ENCODE measurements at regions not wholly inside any gene's neighbourhood (a gene's known extent, or its start where the extent isn't known, plus 50 kb on each side); places are given as distances from the start of the nearest gene placed in this dataset.

DNA sequence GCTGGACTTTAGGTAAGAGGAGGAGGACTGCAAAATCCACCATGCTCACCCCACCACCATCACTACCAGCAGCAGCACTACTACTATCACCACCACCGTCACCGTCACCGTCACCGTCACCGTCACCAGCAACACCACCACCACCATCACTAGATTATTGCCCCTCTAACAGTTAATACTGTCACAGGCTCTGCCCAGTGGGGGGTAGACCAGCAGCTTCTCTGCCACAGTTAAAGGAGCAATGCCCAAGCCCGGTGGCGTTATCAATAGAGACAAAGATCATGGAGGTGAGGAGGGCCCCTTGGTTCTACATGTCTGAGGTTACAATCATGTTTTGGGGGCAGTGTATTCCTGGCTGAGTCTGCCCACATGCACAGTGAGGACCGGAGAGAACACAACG is 184.4 kb upstream of the DYNLRB2 start:
- DNase-seq (ENCODE audit: low read depth), result no peak

DNA sequence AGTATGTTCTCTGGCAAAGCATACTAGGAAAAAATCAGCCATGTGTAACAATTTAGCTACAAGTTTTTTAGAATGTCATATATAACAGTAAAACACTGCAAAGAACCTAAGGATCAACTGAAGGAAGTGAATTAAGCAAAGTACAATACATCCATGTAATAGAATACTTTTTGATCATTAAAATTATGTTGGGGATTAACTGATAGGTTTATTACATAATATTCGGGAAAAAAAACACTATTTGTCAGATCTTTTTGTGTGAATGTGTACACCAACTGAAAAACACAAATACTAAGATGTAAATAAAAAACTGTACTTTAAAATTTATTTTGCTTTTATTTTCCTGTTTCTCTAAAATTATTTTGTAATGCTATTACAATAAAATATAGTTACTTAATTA is 185.5 kb upstream of the DYNLRB2 start:
- DNase-seq (ENCODE audit: low read depth), result no peak

DNA sequence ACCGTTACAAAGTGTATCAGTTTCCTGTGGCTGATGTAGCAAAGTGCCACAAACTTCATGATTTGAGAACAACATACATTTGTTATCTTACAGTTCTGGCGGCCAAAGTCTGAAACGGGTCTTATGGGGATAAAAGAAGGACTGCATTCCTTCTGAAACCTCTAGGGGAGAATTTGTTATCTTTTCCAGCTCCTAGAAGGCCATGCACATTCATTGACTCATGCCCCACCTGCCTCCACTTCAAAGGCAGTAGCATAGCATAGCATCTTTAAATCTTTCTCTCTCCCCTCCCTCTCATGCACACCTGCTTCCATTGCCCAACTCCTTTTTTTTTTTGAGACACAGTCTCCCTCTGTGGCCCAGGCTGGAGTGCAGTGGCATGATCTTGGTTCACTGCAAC is 190.7 kb upstream of the DYNLRB2 start:
- DNase-seq (ENCODE audit: low read depth), result no peak

DNA sequence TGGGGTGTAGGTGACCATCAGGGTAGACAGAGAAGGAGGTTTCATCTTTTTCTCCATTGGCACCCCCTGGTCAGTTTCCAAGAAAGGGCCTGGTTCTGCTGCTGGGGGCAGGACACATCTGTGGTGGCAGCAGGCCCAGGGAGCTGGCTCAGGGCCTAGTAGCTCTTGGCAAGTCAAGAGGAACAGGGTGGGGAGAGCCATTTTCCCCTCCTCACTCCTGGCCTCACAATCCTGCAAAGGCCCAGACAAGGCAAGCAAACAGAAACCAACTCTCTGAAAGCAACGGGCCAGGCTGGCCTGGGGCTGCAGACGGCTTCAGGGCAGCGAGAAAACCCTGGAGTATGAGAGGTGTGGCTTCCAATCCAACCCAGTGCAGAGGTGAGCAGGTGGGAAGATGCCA is 192.9 kb upstream of the DYNLRB2 start:
- DNase-seq (ENCODE audit: low read depth), result no peak

DNA sequence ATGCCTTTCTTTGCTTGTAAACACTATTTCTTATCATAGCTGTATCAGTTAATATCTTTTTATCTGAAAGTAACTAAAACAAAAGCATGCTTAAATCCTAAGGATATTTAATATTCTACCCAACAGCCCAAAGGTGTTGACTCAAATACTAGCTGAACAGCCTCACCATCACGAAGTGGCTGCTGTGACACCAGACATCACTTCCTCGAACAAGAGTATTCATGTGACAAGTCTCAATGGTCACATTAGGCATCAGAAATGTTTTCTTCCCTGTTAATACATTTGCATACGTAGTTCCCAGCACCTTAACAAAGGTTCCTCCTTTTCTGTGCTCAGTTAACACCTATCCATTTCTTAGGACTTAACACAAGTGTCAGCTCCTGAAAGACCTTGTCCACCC is 193.8 kb upstream of the DYNLRB2 start:
- no peak for DNase-seq (ENCODE audit: low read depth)

DNA sequence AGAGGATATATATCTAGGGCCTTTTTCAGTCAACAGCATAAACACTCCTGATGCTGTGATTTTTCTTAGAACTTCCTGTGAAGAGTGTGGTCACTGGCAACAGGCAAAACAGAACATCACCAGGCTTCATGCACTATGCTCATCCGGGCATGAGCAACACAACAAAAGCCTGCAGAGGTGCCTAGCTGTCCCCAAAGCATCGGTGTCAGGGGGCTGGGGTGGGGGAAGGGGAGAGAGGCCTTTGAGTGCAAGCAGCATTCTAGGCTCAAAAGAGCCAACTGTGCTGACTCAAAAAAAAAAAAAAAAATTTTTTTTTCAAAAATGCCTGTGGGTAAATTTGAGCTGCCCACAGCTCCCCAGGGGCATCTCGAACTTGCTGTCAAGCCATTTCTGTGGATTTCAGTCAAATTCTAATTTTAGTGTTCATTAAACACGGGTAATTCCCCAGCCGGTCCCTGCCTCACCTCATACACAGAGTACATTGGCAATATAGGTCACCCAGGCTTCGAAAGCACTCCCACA is 194.6 kb upstream of the DYNLRB2 start:
- DNase-seq (ENCODE audit: low read depth), result no peak

DNA sequence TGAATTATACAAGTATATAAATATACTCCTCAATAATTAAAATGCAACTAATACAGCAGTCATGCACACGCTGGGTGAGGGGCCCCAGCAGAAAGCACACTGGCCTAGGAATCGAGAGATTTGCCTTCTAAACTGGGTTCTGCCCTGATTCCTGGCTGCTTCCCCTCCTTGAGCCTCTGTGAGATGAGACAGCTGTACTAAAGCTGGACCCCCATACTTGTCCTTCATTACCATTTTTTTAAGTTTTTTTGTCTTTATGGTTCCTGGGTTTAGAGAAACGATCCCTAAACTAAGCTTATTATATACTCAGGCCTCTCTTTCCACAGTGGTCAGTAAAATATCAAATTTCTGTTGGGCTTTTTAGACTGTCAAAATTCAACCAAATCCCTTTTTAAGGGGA is 195.1 kb upstream of the DYNLRB2 start:
- DNase-seq (ENCODE audit: low read depth), result no peak

DNA sequence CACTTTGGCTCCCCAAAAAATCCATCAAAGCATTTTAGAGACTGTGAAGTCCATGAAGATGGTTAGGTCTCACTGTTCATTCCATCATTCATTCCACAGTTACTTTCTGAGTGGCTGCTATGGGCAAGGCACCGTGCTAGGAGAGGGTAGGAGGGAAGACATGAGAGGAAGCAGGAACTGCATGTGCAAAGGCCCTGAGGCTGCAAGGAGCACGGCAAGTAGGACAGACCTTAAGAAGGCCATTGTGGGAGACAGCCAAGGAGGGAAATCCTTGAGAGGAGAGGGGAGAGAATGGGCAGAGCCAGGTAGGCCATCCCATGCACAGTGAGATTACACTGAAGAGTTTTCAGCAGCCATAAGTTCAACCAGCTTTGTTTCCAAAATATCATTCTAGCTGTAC is 196.2 kb upstream of the DYNLRB2 start:
- DNase-seq (ENCODE audit: low read depth), result no peak

DNA sequence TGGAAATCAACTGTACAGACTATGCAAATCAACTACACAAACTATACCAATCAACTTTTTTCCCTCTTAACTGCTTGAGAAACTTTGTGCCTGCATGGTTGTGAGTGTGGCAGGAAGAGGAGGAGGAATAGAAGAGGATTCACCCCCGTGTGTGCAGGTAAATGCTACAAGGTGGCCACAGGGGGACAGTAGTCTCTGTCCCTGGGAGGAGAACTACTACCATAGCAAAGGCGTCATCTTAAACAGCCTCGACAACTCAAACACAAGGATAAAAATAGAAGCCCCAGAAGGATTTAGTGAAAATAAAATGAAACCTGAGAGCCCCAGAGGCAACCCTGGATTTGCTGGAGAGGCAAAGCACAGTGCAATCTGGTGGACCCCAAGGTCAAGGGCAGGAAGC is 199.5 kb upstream of the DYNLRB2 start:
- no peak for DNase-seq (ENCODE audit: low read depth)

DNA sequence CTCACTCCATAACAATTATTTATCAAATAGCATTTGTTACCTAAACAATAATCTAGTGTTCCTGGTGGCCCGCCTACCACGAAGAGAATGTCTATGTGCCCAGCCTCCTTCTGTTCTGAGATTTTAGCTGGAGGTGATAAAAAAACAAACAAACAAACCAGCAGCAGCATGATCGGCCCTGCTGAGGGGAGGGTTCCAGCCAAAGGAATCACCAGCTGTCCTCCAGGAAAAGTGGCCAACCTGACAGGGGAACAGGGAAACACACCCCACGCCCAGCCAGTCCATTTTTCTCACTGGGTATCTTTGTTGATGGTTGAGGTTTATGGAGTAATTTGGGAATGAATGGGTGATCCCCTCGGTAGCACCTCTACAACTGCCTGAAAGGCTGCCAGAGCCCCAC is 203.0 kb upstream of the DYNLRB2 start:
- DNase-seq (ENCODE audit: low read depth), result no peak

DNA sequence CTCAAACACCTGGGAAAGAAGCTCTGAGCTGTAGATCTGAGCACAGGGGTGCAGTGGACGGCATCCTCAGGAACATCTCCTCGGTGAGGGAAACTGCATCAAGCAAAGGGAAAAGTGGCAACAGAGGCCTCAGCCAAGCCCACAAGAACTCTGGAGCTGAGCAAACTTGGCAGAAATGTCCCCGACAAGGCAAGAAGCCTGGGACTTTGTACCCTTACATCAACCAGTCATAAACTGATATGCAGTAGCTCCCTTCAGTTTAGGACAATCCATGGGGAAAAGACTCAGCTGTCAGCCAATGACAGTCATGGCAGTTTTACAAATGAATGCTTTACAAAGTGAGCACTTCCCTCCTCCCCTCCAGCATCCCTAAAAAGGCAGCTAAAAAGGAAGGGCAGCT is 210.0 kb upstream of the DYNLRB2 start:
- no peak for DNase-seq (ENCODE audit: low read depth)

DNA sequence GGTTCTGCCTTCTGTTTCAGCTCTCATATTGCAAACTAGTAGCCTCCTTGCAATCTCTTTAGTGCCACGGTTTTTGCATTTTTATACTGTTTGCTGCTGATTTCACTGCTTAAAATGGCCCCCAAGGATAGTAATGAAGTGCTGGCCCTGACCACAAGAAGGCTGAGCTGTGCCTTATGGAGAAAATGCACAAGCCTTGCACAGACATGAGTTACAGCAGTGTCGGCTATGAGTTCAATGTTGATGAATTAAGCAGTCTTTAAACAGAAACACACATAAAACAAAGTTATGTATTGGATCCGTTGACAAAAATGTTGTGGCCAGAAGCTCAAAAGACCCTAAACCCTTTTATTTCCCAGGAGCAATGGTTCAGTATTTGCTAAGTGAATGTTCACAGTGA is 210.6 kb upstream of the DYNLRB2 start:
- no peak for DNase-seq (ENCODE audit: low read depth)

DNA sequence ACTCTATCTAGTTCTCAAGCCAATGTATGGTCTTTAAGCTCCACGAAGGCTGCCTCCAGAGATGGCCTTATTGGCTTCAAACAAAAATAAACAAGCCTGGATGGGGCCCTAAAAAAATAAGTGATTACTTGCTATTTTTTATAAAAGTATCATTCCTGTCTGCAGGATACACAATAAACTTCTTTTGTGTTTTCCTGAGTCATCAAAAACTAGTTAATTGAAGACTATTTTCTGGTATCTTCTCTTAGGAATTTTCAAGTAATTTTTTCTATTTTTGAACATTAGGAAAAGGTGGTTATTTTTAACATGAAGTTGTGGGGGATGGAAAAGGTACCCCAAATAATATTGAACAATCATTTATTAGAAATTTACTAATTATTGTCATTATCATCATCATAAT is 213.1 kb upstream of the DYNLRB2 start:
- DNase-seq (ENCODE audit: low read depth), result no peak

DNA sequence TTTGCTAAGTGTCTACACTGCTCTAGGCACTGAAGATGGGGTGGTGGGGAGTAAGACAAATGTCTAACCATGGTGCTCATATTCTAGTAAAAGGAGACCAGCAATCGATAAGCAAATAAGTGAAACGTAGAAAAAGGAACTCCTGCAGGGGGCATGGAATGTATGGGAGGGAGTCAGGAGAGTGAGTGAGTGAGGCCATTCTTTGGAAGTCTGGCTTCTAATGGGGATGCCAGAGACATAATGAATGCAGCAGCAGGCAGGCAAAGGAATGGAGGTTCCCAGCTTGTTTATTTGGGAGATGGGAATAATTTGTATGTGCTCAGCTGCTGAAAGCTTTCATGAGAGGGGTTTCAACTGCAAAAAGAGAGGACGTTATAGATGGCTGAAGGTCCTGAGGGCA is 216.4 kb upstream of the DYNLRB2 start:
- no peak for DNase-seq (ENCODE audit: low read depth)

DNA sequence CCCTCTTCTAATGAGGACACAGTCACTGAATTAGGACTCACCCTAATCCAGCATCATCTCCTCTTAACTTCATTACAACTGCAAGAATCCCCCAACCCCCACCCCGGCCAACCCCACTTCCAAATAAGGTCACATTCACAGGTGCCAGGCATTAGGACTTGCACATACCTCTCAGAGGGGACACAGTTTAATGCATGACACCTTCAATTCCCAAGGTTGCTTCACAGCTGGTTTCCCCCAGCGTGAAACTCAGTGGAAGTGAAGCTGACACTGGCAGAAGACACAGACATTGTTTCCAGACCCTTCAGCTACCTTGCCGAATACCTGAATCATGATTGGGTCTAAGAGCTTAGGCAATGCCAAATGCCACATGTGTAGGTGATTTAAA is 217.0 kb upstream of the DYNLRB2 start:
- DNase-seq (ENCODE audit: low read depth), result no peak

DNA sequence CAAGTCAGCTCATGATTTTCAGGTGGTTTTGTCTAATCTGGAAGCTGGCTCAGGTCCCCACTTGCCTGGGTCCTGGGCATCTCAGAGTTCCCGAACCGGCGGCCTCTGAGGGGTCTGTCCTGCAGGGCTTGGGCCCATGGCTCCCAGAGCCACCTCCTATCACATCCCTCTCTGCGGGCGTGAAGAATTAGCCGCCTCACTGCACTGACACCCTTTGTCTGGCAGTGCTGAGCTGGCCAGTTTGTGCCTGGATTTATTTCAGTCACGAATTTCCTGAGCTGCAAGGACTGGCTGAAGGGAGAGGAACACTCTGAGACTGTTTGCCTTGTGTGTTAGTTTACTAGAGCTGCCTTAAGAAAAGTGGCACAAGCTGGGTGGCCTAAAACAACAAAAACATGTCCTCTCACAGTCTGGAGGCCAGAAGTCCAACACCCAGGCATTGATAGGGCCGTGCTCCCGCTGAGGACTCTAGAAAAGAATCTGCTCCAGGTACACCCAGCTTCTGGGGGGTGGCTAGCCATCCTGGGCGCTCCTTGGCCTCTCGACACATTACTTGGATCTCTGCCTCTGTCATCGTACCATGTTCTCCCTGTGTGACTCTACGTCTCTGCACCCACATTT is 217.5 kb upstream of the DYNLRB2 start:
- no peak for DNase-seq (ENCODE audit: low read depth)

DNA sequence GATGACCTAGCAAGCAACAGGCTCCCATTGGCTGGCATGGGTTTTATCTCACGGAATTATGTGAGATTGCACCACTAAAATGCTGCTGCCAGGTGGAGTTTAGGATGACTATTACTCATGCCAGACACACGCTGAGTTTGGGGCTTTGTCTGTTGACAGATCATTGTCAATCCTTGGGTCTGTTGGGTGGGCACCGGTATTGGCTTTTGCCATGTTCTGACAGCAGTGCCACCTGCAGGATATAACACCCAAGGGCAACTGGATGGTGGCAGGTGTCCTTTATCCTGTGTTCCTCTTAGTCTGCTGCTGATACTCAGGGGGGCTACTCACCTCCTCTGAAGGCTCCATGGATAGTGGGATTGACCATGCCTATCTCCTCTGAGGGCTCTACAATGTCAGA is 221.6 kb upstream of the DYNLRB2 start:
- DNase-seq (ENCODE audit: low read depth), result no peak

DNA sequence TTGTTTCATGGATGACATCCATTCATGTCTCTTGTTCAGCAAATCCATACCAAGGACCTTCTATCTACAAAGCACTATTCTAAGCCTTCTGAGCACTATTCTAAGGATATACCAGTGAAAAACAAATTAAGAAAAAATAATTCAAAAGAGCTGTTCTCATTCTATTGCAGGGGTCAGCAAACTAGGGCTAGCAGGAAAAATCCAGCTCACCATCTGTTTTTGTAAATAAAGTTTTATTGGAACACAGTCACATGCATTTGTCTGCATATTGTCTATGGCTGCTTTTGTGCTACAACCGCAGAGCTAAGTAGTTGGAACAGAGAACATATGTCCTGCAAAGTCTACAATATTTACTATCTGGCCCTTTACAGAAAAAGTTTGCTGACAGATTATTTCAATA is 222.7 kb upstream of the DYNLRB2 start:
- DNase-seq (ENCODE audit: low read depth), result no peak

DNA sequence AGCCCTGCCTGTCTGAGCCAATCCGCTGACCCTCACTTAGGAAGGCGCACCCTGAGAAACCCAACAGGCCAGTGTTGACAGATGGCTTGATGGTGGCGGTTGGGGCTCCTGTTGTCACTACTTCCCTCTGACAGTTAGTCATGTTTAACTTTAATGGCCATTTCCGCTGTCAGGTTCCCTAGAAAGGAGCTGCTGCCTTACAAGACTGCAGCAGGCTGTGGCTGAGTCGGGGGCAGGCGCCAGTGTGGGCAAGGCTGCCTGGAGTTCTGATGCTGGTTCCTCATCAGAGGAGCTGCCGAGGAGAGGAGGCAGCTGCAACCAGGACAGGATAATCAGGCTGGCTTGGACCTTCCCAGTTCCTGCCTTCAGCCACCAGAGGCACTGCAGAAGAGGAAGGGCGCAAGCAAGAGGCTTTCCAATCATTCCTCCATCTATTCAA is 223.2 kb upstream of the DYNLRB2 start:
- DNase-seq (ENCODE audit: low read depth), result no peak

DNA sequence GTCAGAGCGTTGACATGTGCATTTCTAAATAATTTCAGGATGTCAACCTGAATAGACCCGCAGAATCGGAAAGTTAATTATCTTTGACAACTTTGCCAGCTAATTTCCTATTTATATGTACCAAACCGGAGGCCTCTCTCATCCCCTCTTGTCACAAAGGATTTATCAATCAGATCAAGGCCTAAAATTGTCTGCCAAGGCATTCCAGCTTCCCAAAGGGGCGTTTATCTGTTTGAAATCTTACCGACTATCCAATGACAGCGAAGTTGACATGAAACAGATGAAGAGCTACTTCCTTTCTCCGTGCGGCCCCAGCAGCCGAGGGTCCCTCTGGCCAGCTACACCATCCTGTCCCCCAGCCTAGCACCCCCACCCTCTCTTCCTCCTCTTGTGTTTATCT is 223.7 kb upstream of the DYNLRB2 start:
- DNase-seq (ENCODE audit: low read depth), result no peak

DNA sequence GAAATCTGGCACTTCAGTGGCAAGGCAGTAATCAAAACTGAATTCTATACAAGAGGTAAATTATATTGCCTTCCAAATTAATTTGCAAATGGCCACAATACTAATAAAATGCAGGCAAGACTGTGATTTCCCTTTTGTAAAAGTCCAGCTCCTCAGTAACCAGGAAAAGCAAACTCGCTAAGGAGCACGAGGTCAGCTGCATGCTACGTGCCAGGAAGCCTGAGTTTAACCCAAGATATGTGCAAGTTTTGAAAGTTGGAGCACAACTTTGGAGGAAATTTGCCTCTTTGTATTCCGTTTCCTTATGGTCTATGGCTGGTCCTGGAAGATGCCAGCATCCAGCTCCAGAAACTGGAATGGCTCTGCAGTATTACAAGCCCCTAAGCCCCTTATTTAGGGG is 226.8 kb upstream of the DYNLRB2 start:
- DNase-seq (ENCODE audit: low read depth), result no peak

DNA sequence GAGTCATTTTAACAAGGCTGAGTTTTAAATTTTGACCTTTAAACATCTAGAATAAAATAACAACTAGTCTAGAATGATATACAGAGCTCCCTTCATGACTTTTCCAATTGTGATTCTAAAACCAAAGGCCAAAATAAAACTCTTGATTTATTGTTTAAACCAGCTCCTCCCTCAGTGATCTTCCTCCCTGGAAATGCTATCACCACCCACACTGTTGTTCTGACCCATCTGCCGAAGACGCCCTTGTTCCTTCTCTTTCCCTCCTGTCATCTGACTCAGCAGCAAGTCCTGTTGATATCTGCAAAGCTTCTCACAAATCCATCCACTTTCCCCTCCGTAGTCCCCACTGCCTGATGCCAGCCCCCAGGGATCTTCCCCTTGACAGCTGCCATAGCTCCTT is 231.6 kb upstream of the DYNLRB2 start:
- DNase-seq (ENCODE audit: low read depth), result no peak

DNA sequence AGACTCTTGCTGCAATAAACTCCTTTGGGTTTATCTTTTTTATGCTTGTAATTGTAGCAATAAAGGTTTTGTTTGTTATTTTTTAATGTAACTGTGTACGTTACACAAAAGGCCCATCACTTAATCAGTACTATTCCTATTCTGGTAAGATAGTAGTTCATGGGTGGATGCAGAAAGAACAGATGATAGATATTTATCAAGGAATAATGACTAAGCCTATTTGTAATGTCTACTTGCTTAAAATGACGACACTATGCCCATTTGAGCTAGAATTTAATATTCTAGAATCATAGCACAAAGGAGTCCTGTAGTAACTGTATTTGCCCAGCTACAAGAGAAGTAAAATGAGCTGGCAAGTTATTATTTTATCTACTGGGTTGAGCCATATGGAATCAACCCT is 235.4 kb upstream of the DYNLRB2 start:
- DNase-seq (ENCODE audit: low read depth), result no peak

DNA sequence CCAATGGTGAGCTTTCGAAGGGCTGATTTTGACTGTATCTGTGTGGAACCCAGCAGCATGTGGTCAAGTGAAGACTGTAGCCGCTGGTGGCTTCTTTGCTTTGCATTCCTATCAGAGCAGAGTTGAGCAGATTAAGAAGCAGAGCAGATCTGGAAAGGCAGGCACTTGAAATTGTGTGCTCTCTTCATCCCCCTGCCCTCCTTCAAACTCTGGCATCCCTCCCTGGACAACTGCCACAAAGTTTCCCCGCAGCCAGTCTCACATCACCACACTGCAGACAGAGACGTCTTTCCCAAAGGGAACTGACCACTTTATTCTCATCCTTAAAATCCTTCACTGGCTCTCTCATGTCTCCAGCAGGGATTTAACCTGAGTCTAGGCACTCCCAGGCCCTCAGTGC is 237.1 kb upstream of the DYNLRB2 start:
- no peak for DNase-seq (ENCODE audit: low read depth)

DNA sequence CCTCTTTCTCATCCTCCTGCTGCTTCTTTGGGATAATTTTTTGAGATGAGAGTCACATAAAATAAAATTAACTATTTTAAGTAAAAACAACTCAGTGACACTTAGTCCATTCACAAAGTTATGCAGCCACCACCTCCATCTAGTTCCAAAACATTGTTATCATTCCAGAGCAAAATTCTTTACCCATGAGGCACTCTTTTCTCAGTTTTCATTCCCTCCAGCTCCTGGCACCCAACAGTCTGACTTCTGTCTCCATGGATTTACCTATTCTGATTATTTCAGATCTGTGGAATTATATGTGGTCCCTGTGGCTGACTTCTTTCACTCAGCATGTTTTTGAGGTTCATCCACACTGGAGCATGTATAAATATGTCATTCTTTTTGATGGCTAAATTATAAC is 239.9 kb upstream of the DYNLRB2 start:
- no peak for DNase-seq (ENCODE audit: low read depth)

Data from activated T-helper 1 cell treated with Interleukin-2 at 50 U/mL for 16 hours (primary cell).